ENCODE measurements at regions not wholly inside any gene's neighbourhood (a gene's known extent, or its start where the extent isn't known, plus 50 kb on each side); places are given as distances from the start of the nearest gene placed in this dataset.

GRCh38 chr6:1164600-1164999, 147.3 kb upstream of the FOXQ1 start:
- TF ChIP-seq, protein P1, sequence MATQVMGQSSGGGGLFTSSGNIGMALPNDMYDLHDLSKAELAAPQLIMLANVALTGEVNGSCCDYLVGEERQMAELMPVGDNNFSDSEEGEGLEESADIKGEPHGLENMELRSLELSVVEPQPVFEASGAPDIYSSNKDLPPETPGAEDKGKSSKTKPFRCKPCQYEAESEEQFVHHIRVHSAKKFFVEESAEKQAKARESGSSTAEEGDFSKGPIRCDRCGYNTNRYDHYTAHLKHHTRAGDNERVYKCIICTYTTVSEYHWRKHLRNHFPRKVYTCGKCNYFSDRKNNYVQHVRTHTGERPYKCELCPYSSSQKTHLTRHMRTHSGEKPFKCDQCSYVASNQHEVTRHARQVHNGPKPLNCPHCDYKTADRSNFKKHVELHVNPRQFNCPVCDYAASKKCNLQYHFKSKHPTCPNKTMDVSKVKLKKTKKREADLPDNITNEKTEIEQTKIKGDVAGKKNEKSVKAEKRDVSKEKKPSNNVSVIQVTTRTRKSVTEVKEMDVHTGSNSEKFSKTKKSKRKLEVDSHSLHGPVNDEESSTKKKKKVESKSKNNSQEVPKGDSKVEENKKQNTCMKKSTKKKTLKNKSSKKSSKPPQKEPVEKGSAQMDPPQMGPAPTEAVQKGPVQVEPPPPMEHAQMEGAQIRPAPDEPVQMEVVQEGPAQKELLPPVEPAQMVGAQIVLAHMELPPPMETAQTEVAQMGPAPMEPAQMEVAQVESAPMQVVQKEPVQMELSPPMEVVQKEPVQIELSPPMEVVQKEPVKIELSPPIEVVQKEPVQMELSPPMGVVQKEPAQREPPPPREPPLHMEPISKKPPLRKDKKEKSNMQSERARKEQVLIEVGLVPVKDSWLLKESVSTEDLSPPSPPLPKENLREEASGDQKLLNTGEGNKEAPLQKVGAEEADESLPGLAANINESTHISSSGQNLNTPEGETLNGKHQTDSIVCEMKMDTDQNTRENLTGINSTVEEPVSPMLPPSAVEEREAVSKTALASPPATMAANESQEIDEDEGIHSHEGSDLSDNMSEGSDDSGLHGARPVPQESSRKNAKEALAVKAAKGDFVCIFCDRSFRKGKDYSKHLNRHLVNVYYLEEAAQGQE (IDR thresholded peaks at IDR 0.05; ENCODE audit: low read depth): no peak
- TF ChIP-seq, protein P2, sequence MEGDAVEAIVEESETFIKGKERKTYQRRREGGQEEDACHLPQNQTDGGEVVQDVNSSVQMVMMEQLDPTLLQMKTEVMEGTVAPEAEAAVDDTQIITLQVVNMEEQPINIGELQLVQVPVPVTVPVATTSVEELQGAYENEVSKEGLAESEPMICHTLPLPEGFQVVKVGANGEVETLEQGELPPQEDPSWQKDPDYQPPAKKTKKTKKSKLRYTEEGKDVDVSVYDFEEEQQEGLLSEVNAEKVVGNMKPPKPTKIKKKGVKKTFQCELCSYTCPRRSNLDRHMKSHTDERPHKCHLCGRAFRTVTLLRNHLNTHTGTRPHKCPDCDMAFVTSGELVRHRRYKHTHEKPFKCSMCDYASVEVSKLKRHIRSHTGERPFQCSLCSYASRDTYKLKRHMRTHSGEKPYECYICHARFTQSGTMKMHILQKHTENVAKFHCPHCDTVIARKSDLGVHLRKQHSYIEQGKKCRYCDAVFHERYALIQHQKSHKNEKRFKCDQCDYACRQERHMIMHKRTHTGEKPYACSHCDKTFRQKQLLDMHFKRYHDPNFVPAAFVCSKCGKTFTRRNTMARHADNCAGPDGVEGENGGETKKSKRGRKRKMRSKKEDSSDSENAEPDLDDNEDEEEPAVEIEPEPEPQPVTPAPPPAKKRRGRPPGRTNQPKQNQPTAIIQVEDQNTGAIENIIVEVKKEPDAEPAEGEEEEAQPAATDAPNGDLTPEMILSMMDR (IDR thresholded peaks at IDR 0.05 in 2 of 3, conservative IDR thresholded peaks at IDR 0.05 in 1 of 3; ENCODE audit: borderline replicate concordance in 1 of 3, insufficient read depth in 1 of 3, low read depth in 2 of 3, low read length in 2 of 3): no peak
- TF ChIP-seq SIN3A (IDR thresholded peaks at IDR 0.05; ENCODE audit: low read depth) (no peak), MAX (IDR thresholded peaks at IDR 0.05) (no peak)
